ENCODE measurements at regions not wholly inside any gene's neighbourhood (a gene's known extent, or its start where the extent isn't known, plus 50 kb on each side); places are given as distances from the start of the nearest gene placed in this dataset.

DNA sequence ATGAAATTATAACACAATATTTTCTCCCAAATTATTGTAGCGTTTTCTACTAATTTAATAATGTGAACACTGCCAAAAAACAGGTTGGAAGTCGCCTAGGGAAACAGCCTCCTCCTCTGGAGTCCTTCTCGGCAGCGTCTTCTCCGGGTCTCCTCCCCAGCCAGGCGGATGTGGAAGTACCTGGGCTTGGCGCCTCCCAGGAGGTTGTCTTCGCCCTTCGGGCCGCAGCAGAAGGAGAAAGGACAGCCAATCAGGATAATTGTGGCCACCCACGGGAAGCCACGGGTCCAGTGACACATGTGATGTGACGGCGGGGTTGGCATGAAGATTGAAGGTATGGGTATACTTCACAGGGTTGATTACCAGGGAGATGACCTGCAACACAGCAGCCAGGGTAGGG, 491.2 kb downstream of the PYDC2 start:
- Histone ChIP-seq H3K4me1 (no peaks in the 10 kb centered on the region), H3K9me3 (no peaks in the 10 kb centered on the region), H3K4me3 (no peak overlapping the region), H3K36me3 (replicated peaks) (no peaks in the 10 kb centered on the region), H3K27me3 (ENCODE audit: low read depth) (no peaks in the 10 kb centered on the region)
- no peak for DNase-seq (ENCODE audit: low spot score in 2 of 2)
- in situ Hi-C loops (cut with MboI; ENCODE audit: low sequenced_read_pairs): no loop called here

DNA sequence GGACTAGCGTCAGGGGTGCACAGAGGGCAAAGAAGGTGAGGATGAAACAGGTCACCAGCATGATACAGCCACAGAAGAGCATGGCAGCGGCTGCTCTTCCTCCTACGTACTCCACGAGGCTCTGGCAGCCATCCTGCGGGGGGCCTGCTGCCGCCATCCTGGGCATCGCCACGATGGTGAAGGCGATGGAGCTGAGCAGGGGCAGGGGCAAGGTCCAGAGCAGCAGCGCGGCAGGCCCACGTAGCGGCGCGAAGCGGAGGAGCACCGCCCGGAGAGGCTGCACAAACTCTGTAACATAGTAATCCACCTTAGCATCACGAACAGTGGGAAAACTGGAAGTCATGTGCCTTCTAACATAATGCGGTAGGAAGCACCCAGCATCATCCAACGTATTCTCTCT, 491.6 kb downstream of the PYDC2 start:
- no peaks in the 10 kb centered on the region for H3K27me3 ChIP-seq (ENCODE audit: low read depth)
- DNase-seq (ENCODE audit: low spot score in 2 of 2): no peak
- no peaks in the 10 kb centered on the region for H3K36me3 ChIP-seq (replicated peaks)
- no peaks in the 10 kb centered on the region for H3K9me3 ChIP-seq
- H3K4me3 ChIP-seq: no peak overlapping the region
- in situ Hi-C loops (cut with MboI; ENCODE audit: low sequenced_read_pairs): no loop called here
- no peaks in the 10 kb centered on the region for H3K4me1 ChIP-seq

DNA sequence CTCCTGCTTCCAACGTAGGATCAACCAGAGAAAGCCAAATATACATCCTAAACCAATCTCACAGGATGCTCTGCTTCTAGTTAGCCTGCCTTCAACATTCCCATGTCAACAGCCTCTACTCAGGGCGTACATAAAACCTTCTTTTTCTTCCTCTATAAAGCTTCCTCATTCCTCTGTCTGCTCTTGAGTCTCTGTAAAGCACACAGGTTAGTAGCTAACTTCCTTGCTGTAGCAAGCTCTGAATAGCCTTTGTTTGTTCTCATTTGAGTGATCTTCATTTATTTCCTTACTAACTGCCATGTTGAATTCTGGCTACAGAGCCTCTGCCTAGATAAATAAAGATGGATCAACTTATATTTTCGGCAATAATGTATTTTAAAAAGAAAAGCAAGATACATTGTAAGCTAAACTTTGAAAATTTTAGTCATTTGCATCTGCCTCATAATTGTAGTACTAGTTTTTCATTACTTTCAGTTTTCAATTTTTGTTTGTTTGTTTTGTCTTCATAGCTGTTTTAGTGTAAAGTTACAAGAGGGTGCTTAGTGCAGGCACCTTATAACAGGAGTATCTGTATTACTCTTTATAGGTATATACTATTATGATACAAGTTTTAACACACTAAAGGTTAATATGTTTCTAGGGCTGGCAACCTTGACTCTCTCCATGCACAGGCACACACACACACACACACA, 498.2 kb downstream of the PYDC2 start:
- no peak overlapping the region for H3K4me3 ChIP-seq
- no peaks in the 10 kb centered on the region for H3K36me3 ChIP-seq (replicated peaks)
- H3K4me1 ChIP-seq: no peaks in the 10 kb centered on the region
- DNase-seq (ENCODE audit: low spot score in 2 of 2): no peak
- H3K27me3 ChIP-seq (ENCODE audit: low read depth): no peaks in the 10 kb centered on the region
- in situ Hi-C loops (cut with MboI; ENCODE audit: low sequenced_read_pairs): no loop called here
- H3K9me3 ChIP-seq: no peaks in the 10 kb centered on the region

DNA sequence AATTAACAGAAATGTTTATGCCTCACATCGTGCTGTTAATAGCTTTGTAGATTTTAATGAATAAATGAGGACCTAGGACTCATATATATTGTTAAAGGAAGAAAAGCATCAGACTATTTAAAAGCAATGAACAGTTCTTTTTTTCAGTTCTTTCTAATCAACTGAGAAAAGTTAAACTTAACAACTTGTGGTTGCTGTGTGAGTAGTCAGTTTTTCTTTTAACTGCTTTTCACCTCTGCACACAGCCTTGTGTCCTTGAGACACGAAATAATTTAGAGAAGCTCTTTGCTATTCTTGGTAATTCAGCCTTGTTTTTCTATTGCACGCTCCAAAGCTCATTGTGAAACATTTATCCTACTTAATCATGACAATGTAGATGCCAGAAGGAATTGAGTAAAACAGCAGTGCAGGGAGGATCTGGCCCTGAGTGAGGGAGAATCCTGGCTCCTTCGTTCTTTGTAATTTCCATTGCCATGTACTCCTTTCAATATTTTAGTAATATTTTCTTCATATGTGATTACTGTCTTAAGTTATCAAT, 499.0 kb downstream of the PYDC2 start:
- DNase-seq (ENCODE audit: low spot score in 2 of 2): no peak
- H3K36me3 ChIP-seq (replicated peaks): no peaks in the 10 kb centered on the region
- in situ Hi-C loops (cut with MboI; ENCODE audit: low sequenced_read_pairs): no loop called here
- H3K4me1 ChIP-seq: no peaks in the 10 kb centered on the region
- no peaks in the 10 kb centered on the region for H3K9me3 ChIP-seq
- no peaks in the 10 kb centered on the region for H3K27me3 ChIP-seq (ENCODE audit: low read depth)
- H3K4me3 ChIP-seq: no peak overlapping the region

DNA sequence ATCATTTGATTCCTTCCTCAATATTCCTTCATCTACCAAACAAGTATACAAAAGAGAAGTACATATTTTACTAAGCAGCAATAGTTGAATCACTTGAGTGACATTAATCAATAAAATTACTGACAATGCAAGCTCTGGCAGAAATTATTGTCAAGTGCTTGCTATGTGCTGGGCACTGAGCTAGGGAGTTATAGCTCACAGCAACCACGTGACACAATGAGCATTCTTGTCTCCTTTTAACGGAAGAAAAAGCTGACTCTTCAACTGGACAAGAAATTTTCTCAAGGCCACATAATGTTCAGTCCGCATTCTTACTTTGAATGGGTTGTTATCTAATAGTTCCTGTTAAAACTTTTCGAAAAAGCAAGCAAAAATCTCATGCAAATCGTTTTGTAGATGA, 500.1 kb downstream of the PYDC2 start:
- in situ Hi-C loops (cut with MboI; ENCODE audit: low sequenced_read_pairs): no loop called here
- Histone ChIP-seq H3K9me3 (no peaks in the 10 kb centered on the region), H3K4me1 (no peaks in the 10 kb centered on the region), H3K4me3 (no peak overlapping the region), H3K27me3 (ENCODE audit: low read depth) (no peaks in the 10 kb centered on the region), H3K36me3 (replicated peaks) (no peaks in the 10 kb centered on the region)
- no peak for DNase-seq (ENCODE audit: low spot score in 2 of 2)

DNA sequence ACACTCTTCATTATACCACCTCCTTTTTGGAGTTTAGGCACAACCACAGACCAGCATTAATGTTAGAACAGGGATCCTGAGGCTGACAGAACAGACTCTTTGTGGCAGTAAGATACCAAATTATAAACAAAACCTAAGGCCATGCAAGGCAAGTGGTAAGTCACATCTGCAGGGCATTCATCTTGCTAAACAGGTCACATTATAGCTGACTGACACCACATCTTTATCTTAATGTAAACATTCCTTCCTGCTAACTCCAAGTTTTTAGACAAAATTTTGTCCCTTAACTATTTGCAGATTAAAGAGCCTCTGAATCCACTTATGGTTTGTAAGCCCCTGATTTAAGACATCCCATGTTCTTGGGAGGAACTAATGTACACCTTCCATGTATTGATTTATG, 500.6 kb downstream of the PYDC2 start:
- DNase-seq (ENCODE audit: low spot score in 2 of 2): no peak
- no peak overlapping the region for H3K4me3 ChIP-seq
- H3K36me3 ChIP-seq (replicated peaks): no peaks in the 10 kb centered on the region
- no peaks in the 10 kb centered on the region for H3K4me1 ChIP-seq
- no peaks in the 10 kb centered on the region for H3K9me3 ChIP-seq
- in situ Hi-C loops (cut with MboI; ENCODE audit: low sequenced_read_pairs): no loop called here
- no peaks in the 10 kb centered on the region for H3K27me3 ChIP-seq (ENCODE audit: low read depth)

DNA sequence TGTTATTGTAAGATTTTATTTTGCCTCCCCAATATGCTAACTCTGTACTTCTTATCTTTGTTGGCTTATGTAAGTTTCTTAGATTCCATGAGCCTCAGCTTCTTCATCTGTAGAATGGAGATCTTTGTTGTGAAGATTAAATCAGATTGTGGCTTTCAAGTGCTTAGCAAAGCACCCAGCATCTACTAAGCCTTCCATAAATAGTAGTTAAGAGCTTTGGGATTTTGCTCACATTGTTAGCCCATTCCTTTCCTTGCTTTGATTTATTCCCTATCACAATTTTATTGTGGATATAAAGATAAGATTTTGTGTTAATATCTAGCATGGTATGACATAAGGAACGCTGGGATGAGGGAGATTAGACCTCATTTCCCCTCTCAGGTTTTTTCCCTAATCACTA, 501.4 kb downstream of the PYDC2 start:
- no peaks in the 10 kb centered on the region for H3K36me3 ChIP-seq (replicated peaks)
- DNase-seq (ENCODE audit: low spot score in 2 of 2): no peak
- no peaks in the 10 kb centered on the region for H3K9me3 ChIP-seq
- H3K4me3 ChIP-seq: no peak overlapping the region
- H3K27me3 ChIP-seq (ENCODE audit: low read depth): no peaks in the 10 kb centered on the region
- no peaks in the 10 kb centered on the region for H3K4me1 ChIP-seq
- in situ Hi-C loops (cut with MboI; ENCODE audit: low sequenced_read_pairs): no loop called here

DNA sequence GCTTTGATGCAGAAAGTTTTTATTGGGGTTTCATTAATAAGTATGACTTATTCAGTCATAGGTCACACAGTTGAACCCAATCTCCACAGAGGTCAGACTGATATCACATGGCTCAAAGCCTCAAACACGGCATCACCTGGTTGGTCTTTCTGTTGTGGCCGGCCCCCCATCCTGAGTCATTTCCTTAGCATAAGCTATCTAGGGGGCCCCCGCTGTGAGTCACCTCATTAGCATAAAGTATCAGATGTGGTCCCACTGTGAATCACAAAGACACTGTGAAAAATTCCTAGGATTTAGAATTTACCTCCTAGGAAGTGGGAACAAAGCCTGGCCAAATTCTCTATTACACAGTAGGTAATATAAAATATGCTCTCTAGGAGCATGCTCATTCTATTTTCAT, 502.2 kb downstream of the PYDC2 start:
- no peaks in the 10 kb centered on the region for H3K27me3 ChIP-seq (ENCODE audit: low read depth)
- H3K9me3 ChIP-seq: no peaks in the 10 kb centered on the region
- H3K36me3 ChIP-seq (replicated peaks): no peaks in the 10 kb centered on the region
- H3K4me3 ChIP-seq: no peak overlapping the region
- in situ Hi-C loops (cut with MboI; ENCODE audit: low sequenced_read_pairs): no loop called here
- H3K4me1 ChIP-seq: no peaks in the 10 kb centered on the region
- DNase-seq (ENCODE audit: low spot score in 2 of 2): no peak

DNA sequence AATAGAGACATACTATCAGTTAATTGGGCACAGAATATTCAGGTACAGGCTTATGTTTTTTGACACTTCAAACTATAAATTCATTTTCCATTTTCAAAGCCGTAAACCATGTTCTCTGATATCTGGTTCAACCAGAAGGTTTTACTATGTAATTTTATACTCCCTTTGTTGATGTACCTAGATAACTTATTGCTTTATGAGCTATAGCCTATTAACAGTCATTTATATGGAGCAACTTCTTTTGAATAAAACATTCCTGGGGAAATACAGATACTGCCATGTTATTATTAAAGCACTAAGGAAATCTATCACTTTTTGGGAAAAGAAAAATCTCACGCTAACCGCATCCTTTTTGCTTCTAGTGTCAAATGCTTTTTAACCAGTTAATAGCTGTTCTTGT, 505.6 kb downstream of the PYDC2 start:
- Histone ChIP-seq H3K36me3 (replicated peaks) (no peaks in the 10 kb centered on the region), H3K4me3 (no peak overlapping the region), H3K4me1 (no peaks in the 10 kb centered on the region), H3K9me3 (no peaks in the 10 kb centered on the region), H3K27me3 (ENCODE audit: low read depth) (no peaks in the 10 kb centered on the region)
- no peak for DNase-seq (ENCODE audit: low spot score in 2 of 2)
- in situ Hi-C loops (cut with MboI; ENCODE audit: low sequenced_read_pairs): no loop called here

DNA sequence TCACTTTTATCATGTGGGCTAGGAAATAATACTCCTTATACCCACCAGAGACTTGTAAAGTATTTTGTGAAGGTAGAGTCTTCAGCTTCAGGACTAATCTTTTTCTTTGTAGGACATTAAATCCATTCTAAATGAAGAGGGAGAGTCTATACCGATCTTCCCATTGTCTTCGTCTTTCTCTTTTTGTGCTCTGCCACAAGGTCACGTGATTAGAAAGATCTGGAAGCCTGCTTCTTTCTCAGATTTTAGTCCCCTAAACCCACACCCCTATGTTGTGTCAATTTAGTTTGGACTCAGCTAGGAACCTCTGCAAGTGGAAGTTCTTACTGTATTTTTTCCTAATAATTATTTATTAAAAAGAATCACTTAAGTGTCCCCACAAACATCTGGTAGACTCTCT, 507.3 kb downstream of the PYDC2 start:
- Histone ChIP-seq H3K36me3 (replicated peaks) (no peaks in the 10 kb centered on the region), H3K9me3 (no peaks in the 10 kb centered on the region), H3K4me1 (no peaks in the 10 kb centered on the region), H3K4me3 (no peak overlapping the region), H3K27me3 (ENCODE audit: low read depth) (no peaks in the 10 kb centered on the region)
- no peak for DNase-seq (ENCODE audit: low spot score in 2 of 2)
- in situ Hi-C loops (cut with MboI; ENCODE audit: low sequenced_read_pairs): no loop called here

DNA sequence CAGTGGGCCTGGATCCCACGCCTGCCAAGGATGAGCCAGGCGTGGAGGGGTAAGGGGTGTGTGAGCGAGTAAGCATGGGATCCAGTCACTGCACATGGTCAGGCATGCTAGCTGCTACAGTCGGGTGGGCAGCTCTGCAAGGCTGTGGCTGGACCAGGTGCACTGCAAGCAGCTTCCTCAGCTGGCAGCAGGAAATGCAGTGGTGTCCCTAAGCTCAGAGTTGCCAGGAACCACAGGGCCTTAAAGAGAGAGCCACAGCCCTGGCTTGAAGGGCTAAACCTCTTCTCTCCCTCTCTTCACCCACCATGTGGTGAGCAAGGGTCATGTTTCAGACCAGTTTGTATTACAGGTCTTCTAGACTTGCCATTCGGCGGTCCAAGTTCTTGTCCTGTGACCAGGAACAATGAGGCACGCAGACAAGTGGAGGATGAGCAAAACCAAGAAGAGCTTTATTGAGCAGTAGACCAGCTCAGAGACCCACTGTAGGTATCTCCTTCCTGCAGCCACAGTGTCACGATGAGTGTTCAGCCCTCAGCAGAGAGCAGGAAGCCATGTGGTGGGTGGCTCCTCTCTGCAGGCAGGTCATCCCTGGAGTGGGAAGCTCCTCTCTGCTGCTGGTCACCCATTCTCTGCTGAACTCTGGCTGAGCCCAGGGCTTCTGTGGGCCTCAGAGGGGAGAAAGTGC, 511.9 kb downstream of the PYDC2 start:
- no peak for DNase-seq (ENCODE audit: low spot score in 2 of 2)
- Histone ChIP-seq H3K4me3 (no peak overlapping the region), H3K36me3 (replicated peaks) (no peaks in the 10 kb centered on the region), H3K4me1 (no peaks in the 10 kb centered on the region), H3K9me3 (no peaks in the 10 kb centered on the region), H3K27me3 (ENCODE audit: low read depth) (no peaks in the 10 kb centered on the region)
- in situ Hi-C loops (cut with MboI; ENCODE audit: low sequenced_read_pairs): no loop called here

DNA sequence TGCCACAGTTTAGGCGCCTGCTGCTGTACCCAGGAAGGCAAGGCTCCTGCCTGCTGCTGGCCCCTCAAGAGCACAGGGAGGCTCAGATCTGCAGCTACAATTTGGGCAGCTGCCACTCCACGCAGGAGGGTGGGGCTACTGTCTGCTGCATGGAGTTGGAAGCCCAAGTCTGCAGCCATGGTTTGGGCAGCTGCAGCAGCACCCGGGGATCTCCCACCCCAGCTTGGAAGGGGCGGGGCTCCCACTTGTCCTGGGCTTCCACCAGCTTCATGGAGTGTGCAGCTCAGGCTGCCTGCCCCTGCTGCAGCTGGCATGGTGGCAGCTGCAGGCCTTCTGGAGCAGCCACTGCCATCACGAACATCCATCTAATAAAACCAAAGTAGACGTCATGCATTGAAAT, 512.9 kb downstream of the PYDC2 start:
- DNase-seq (ENCODE audit: low spot score in 2 of 2): no peak
- H3K4me3 ChIP-seq: no peak overlapping the region
- in situ Hi-C loops (cut with MboI; ENCODE audit: low sequenced_read_pairs): no loop called here
- no peaks in the 10 kb centered on the region for H3K9me3 ChIP-seq
- no peaks in the 10 kb centered on the region for H3K36me3 ChIP-seq (replicated peaks)
- no peaks in the 10 kb centered on the region for H3K27me3 ChIP-seq (ENCODE audit: low read depth)
- no peaks in the 10 kb centered on the region for H3K4me1 ChIP-seq

DNA sequence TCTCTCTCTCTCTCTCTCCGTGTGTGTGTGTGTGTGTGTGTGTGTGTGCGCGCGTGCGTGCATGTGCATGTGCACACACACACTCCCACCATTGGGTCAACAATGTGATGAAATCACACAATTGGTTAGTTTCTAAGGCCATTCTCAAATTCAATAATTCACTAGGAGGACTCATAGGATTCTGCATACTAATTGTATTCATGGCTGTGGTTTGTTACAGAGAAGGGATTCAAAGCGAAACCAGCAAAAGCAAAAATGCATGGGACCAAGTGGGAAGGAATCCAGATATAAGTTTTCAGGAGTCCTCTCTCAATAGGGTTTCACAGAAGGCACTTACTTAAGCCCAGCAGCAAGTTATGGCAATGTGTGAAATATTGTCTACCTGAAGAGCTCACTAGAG, 515.0 kb downstream of the PYDC2 start:
- H3K9me3 ChIP-seq: no peaks in the 10 kb centered on the region
- no peaks in the 10 kb centered on the region for H3K4me1 ChIP-seq
- H3K4me3 ChIP-seq: no peak overlapping the region
- no peaks in the 10 kb centered on the region for H3K36me3 ChIP-seq (replicated peaks)
- in situ Hi-C loops (cut with MboI; ENCODE audit: low sequenced_read_pairs): no loop called here
- DNase-seq (ENCODE audit: low spot score in 2 of 2): no peak
- no peaks in the 10 kb centered on the region for H3K27me3 ChIP-seq (ENCODE audit: low read depth)

DNA sequence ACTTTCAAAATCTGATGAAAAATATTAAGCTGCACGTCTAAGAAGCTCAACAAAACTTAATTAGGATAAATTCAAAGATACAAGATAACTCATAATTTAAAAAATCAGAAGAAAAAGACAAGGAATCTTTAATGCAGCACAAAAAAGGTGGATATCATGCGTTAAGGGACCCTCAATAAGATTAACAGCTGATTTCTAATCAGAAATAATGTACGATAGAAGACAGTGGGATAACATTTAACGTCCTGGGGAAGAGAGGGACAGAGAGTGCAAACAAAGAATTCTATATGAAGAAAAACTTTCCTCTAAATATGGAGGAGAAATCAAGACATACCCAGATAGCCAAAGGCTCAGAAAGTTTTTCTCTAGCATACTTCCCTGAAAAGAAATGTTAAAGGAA, 519.5 kb downstream of the PYDC2 start:
- Histone ChIP-seq H3K36me3 (replicated peaks) (no peaks in the 10 kb centered on the region), H3K4me1 (no peaks in the 10 kb centered on the region), H3K4me3 (no peak overlapping the region), H3K9me3 (no peaks in the 10 kb centered on the region), H3K27me3 (ENCODE audit: low read depth) (no peaks in the 10 kb centered on the region)
- no peak for DNase-seq (ENCODE audit: low spot score in 2 of 2)
- in situ Hi-C loops (cut with MboI; ENCODE audit: low sequenced_read_pairs): no loop called here
